ENCODE measurements at regions not wholly inside any gene's neighbourhood (a gene's known extent, or its start where the extent isn't known, plus 50 kb on each side); places are given as distances from the start of the nearest gene placed in this dataset.

GRCh38 chr4:136810626-136811025 is 721.7 kb downstream of the PCDH18 start:
- TF ChIP-seq PAX5 (IDR thresholded peaks at IDR 0.05; ENCODE audit: insufficient read depth, low read length, severe bottlenecking) (no peak), POU2F2 (IDR thresholded peaks at IDR 0.05; ENCODE audit: low read depth, low read length) (no peak), POLR2AphosphoS5 (IDR thresholded peaks at IDR 0.05; ENCODE audit: low read depth, low read length) (no peak), SPI1 (IDR thresholded peaks at IDR 0.05; ENCODE audit: low read depth, low read length) (no peak), POLR2A (IDR thresholded peaks at IDR 0.05; ENCODE audit: low read depth, low read length) (no peak), TAF1 (IDR thresholded peaks at IDR 0.05; ENCODE audit: low read depth, low read length) (no peak)
- FAIRE-seq (no peak), DNase-seq (ENCODE audit: insufficient read length, low spot score) (no peak)

- FAIRE-seq (no peak), DNase-seq (ENCODE audit: insufficient read length, low spot score) (no peak)
- TF ChIP-seq SPI1 (IDR thresholded peaks at IDR 0.05; ENCODE audit: low read depth, low read length) (no peak), POLR2AphosphoS5 (IDR thresholded peaks at IDR 0.05; ENCODE audit: low read depth, low read length) (no peak), POU2F2 (IDR thresholded peaks at IDR 0.05; ENCODE audit: low read depth, low read length) (no peak), TAF1 (IDR thresholded peaks at IDR 0.05; ENCODE audit: low read depth, low read length) (no peak), POLR2A (IDR thresholded peaks at IDR 0.05; ENCODE audit: low read depth, low read length) (no peak), PAX5 (IDR thresholded peaks at IDR 0.05; ENCODE audit: insufficient read depth, low read length, severe bottlenecking) (no peak)
Measured at GRCh38 chr4:136806844-136807243, 725.5 kb downstream of the PCDH18 start.

- FAIRE-seq (no peak), DNase-seq (ENCODE audit: insufficient read length, low spot score) (no peak)
- TF ChIP-seq SPI1 (IDR thresholded peaks at IDR 0.05; ENCODE audit: low read depth, low read length) = no peak
- no peak for TF ChIP-seq POU2F2 (IDR thresholded peaks at IDR 0.05; ENCODE audit: low read depth, low read length)
- TF ChIP-seq TAF1 (IDR thresholded peaks at IDR 0.05; ENCODE audit: low read depth, low read length) = no peak
- TF ChIP-seq POLR2AphosphoS5 (IDR thresholded peaks at IDR 0.05; ENCODE audit: low read depth, low read length) = no peak
- TF ChIP-seq PAX5 (IDR thresholded peaks at IDR 0.05; ENCODE audit: insufficient read depth, low read length, severe bottlenecking) = no peak
- TF ChIP-seq POLR2A (IDR thresholded peaks at IDR 0.05; ENCODE audit: low read depth, low read length) = no peak
Measured at GRCh38 chr4:136805617-136806016, 726.7 kb downstream of the PCDH18 start.

GRCh38 chr4:136803433-136803832 is 728.9 kb downstream of the PCDH18 start:
- TF ChIP-seq SPI1 (IDR thresholded peaks at IDR 0.05; ENCODE audit: low read depth, low read length) (no peak), POLR2AphosphoS5 (IDR thresholded peaks at IDR 0.05; ENCODE audit: low read depth, low read length) (no peak), POU2F2 (IDR thresholded peaks at IDR 0.05; ENCODE audit: low read depth, low read length) (no peak), POLR2A (IDR thresholded peaks at IDR 0.05; ENCODE audit: low read depth, low read length) (no peak), TAF1 (IDR thresholded peaks at IDR 0.05; ENCODE audit: low read depth, low read length) (no peak), PAX5 (IDR thresholded peaks at IDR 0.05; ENCODE audit: insufficient read depth, low read length, severe bottlenecking) (no peak)
- no peak for FAIRE-seq
- no peak for DNase-seq (ENCODE audit: insufficient read length, low spot score)

GRCh38 chr4:136800248-136800647 is 732.0 kb downstream of the PCDH18 start:
- FAIRE-seq (no peak), DNase-seq (ENCODE audit: insufficient read length, low spot score) (no peak)
- TF ChIP-seq TAF1 (IDR thresholded peaks at IDR 0.05; ENCODE audit: low read depth, low read length) (no peak), POLR2A (IDR thresholded peaks at IDR 0.05; ENCODE audit: low read depth, low read length) (no peak), SPI1 (IDR thresholded peaks at IDR 0.05; ENCODE audit: low read depth, low read length) (no peak), POU2F2 (IDR thresholded peaks at IDR 0.05; ENCODE audit: low read depth, low read length) (no peak), PAX5 (IDR thresholded peaks at IDR 0.05; ENCODE audit: insufficient read depth, low read length, severe bottlenecking) (no peak), POLR2AphosphoS5 (IDR thresholded peaks at IDR 0.05; ENCODE audit: low read depth, low read length) (no peak)

- DNase-seq (ENCODE audit: insufficient read length, low spot score) (no peak), FAIRE-seq (no peak)
- TF ChIP-seq POU2F2 (IDR thresholded peaks at IDR 0.05; ENCODE audit: low read depth, low read length) = no peak
- no peak for TF ChIP-seq POLR2AphosphoS5 (IDR thresholded peaks at IDR 0.05; ENCODE audit: low read depth, low read length)
- no peak for TF ChIP-seq PAX5 (IDR thresholded peaks at IDR 0.05; ENCODE audit: insufficient read depth, low read length, severe bottlenecking)
- TF ChIP-seq TAF1 (IDR thresholded peaks at IDR 0.05; ENCODE audit: low read depth, low read length) = no peak
- no peak for TF ChIP-seq SPI1 (IDR thresholded peaks at IDR 0.05; ENCODE audit: low read depth, low read length)
- no peak for TF ChIP-seq POLR2A (IDR thresholded peaks at IDR 0.05; ENCODE audit: low read depth, low read length)
Measured at GRCh38 chr4:136796953-136797352, 735.3 kb downstream of the PCDH18 start.

GRCh38 chr4:136793848-136794247 is 738.4 kb downstream of the PCDH18 start:
- DNase-seq (ENCODE audit: insufficient read length, low spot score) (no peak), FAIRE-seq (no peak)
- TF ChIP-seq POLR2A (IDR thresholded peaks at IDR 0.05; ENCODE audit: low read depth, low read length) (no peak), POLR2AphosphoS5 (IDR thresholded peaks at IDR 0.05; ENCODE audit: low read depth, low read length) (no peak), PAX5 (IDR thresholded peaks at IDR 0.05; ENCODE audit: insufficient read depth, low read length, severe bottlenecking) (no peak), POU2F2 (IDR thresholded peaks at IDR 0.05; ENCODE audit: low read depth, low read length) (no peak), SPI1 (IDR thresholded peaks at IDR 0.05; ENCODE audit: low read depth, low read length) (no peak), TAF1 (IDR thresholded peaks at IDR 0.05; ENCODE audit: low read depth, low read length) (no peak)

- no peak for FAIRE-seq
- DNase-seq (ENCODE audit: insufficient read length, low spot score) = no peak
- TF ChIP-seq POLR2A (IDR thresholded peaks at IDR 0.05; ENCODE audit: low read depth, low read length) (no peak), TAF1 (IDR thresholded peaks at IDR 0.05; ENCODE audit: low read depth, low read length) (no peak), POLR2AphosphoS5 (IDR thresholded peaks at IDR 0.05; ENCODE audit: low read depth, low read length) (no peak), POU2F2 (IDR thresholded peaks at IDR 0.05; ENCODE audit: low read depth, low read length) (no peak), SPI1 (IDR thresholded peaks at IDR 0.05; ENCODE audit: low read depth, low read length) (no peak), PAX5 (IDR thresholded peaks at IDR 0.05; ENCODE audit: insufficient read depth, low read length, severe bottlenecking) (no peak)
Measured at GRCh38 chr4:136784326-136784725, 748.0 kb downstream of the PCDH18 start.

GRCh38 chr4:136769717-136770116 is 762.6 kb downstream of the PCDH18 start:
- FAIRE-seq (no peak), DNase-seq (ENCODE audit: insufficient read length, low spot score) (no peak)
- TF ChIP-seq SPI1 (IDR thresholded peaks at IDR 0.05; ENCODE audit: low read depth, low read length) (no peak), TAF1 (IDR thresholded peaks at IDR 0.05; ENCODE audit: low read depth, low read length) (no peak), POU2F2 (IDR thresholded peaks at IDR 0.05; ENCODE audit: low read depth, low read length) (no peak), PAX5 (IDR thresholded peaks at IDR 0.05; ENCODE audit: insufficient read depth, low read length, severe bottlenecking) (no peak), POLR2A (IDR thresholded peaks at IDR 0.05; ENCODE audit: low read depth, low read length) (no peak), POLR2AphosphoS5 (IDR thresholded peaks at IDR 0.05; ENCODE audit: low read depth, low read length) (no peak)

- FAIRE-seq = no peak
- TF ChIP-seq SPI1 (IDR thresholded peaks at IDR 0.05; ENCODE audit: low read depth, low read length) (no peak), POLR2A (IDR thresholded peaks at IDR 0.05; ENCODE audit: low read depth, low read length) (no peak), POU2F2 (IDR thresholded peaks at IDR 0.05; ENCODE audit: low read depth, low read length) (no peak), POLR2AphosphoS5 (IDR thresholded peaks at IDR 0.05; ENCODE audit: low read depth, low read length) (no peak), TAF1 (IDR thresholded peaks at IDR 0.05; ENCODE audit: low read depth, low read length) (no peak), PAX5 (IDR thresholded peaks at IDR 0.05; ENCODE audit: insufficient read depth, low read length, severe bottlenecking) (no peak)
- no peak for DNase-seq (ENCODE audit: insufficient read length, low spot score)
Measured at GRCh38 chr4:136768925-136769275, 763.4 kb downstream of the PCDH18 start.
